Mesothelial cell of epicardium (in vitro differentiated cells): ENCODE measurements at regions not wholly inside any gene's neighbourhood (a gene's known extent, or its start where the extent isn't known, plus 50 kb on each side); places are given as distances from the start of the nearest gene placed in this dataset.
A peak's percentile ranks its signal among the peaks of the same experiment; 100 is the strongest.
"Not testable (repeated sequence)": the region's sequence is repeated elsewhere in the genome, so short reads cannot be mapped to it uniquely, and the experiment has no call there.

Source experiments
- DNase-seq, 2 experiments: peaks; one replicate each; pipeline ENCODE4 v3.0.0; 2021; ENCODE audit warnings: low spot score in 2 of 2; ENCODE audit not compliant: unreplicated experiment in 2 of 2
- H3K27ac Mint-ChIP-seq: 2 replicates; pipeline ENCODE4 v1.8.0; 2021; ENCODE audit warnings: mixed read lengths
- H3K27me3 Mint-ChIP-seq: 2 replicates; pipeline ENCODE4 v1.8.0; 2021; ENCODE audit warnings: low read depth, mixed read lengths
- H3K36me3 Mint-ChIP-seq: 2 replicates; pipeline ENCODE4 v1.8.0; 2021; ENCODE audit warnings: mixed read lengths
- H3K4me1 Mint-ChIP-seq: 2 replicates; pipeline ENCODE4 v1.8.0; 2021; ENCODE audit warnings: mixed read lengths
- H3K4me3 Mint-ChIP-seq: 2 replicates; pipeline ENCODE4 v1.8.0; 2021; ENCODE audit warnings: mild to moderate bottlenecking, moderate library complexity, mixed read lengths
- H3K9me3 Mint-ChIP-seq: 2 replicates; pipeline ENCODE4 v1.8.0; 2021; ENCODE audit warnings: mixed read lengths
- CTCF ChIP-seq: fragments of 200-600 bp; sonication (generic); IDR thresholded peaks from one replicate; pipeline ENCODE4 v1.5.0; 2021; ENCODE audit warnings: antibody characterized with exemption; ENCODE audit not compliant: unreplicated experiment

- Mint-ChIP-seq H3K27me3 (no peaks in the 10 kb centered on the region), H3K27ac (no peak overlapping the region), H3K9me3 (peaks cover 14% of the 10 kb centered on the region), H3K4me1 (peaks cover 4% of the 10 kb centered on the region), H3K4me3 (no peak overlapping the region), H3K36me3 (peaks cover 4% of the 10 kb centered on the region)
- DNase-seq = no peak
- no peak for TF ChIP-seq CTCF
Measured at GRCh38 chr6:121559611-121560269, 124.3 kb downstream of the GJA1 start.

GRCh38 chr6:121560476-121560875 lies 125.0 kb downstream of the GJA1 start:
- H3K4me3 Mint-ChIP-seq = no peak overlapping the region
- DNase-seq = no peak
- TF ChIP-seq CTCF = no peak
- H3K27ac Mint-ChIP-seq = no peak overlapping the region
- H3K27me3 Mint-ChIP-seq = no peaks in the 10 kb centered on the region
- H3K9me3 Mint-ChIP-seq = peaks cover 17% of the 10 kb centered on the region
- peaks cover 4% of the 10 kb centered on the region for H3K4me1 Mint-ChIP-seq
- peaks cover 6% of the 10 kb centered on the region for H3K36me3 Mint-ChIP-seq

GRCh38 chr6:121563286-121563685 lies 127.8 kb downstream of the GJA1 start:
- Mint-ChIP-seq H3K27ac (no peak overlapping the region), H3K36me3 (peaks cover 6% of the 10 kb centered on the region), H3K4me1 (no peaks in the 10 kb centered on the region), H3K4me3 (no peak overlapping the region), H3K27me3 (no peaks in the 10 kb centered on the region), H3K9me3 (peaks cover 17% of the 10 kb centered on the region)
- TF ChIP-seq CTCF = no peak
- DNase-seq = no peak

GRCh38 chr6:121564529-121564928 lies 129.1 kb downstream of the GJA1 start:
- not testable (repeated sequence) for H3K27ac Mint-ChIP-seq, H3K4me3 Mint-ChIP-seq, DNase-seq, H3K36me3 Mint-ChIP-seq, H3K27me3 Mint-ChIP-seq, H3K4me1 Mint-ChIP-seq
- H3K9me3 Mint-ChIP-seq = peaks cover 23% of the 10 kb centered on the region

- no peak for TF ChIP-seq CTCF
- Mint-ChIP-seq H3K4me3 (no peak overlapping the region), H3K36me3 (no peaks in the 10 kb centered on the region), H3K27ac (no peak overlapping the region), H3K4me1 (peaks cover 3% of the 10 kb centered on the region), H3K9me3 (peaks cover 13% of the 10 kb centered on the region), H3K27me3 (no peaks in the 10 kb centered on the region)
- no peak for DNase-seq
Measured at GRCh38 chr6:121571455-121571854, 136.0 kb downstream of the GJA1 start.

GRCh38 chr6:121573481-121573880 lies 138.0 kb downstream of the GJA1 start:
- Mint-ChIP-seq H3K36me3 (no peaks in the 10 kb centered on the region), H3K4me3 (no peak overlapping the region), H3K27ac (peak overlapping the region; percentile 6), H3K9me3 (peaks cover 13% of the 10 kb centered on the region), H3K4me1 (peaks cover 3% of the 10 kb centered on the region), H3K27me3 (no peaks in the 10 kb centered on the region)
- no peak for TF ChIP-seq CTCF
- no peak for DNase-seq
